HFFc6 (cell line): ENCODE measurements at regions not wholly inside any gene's neighbourhood (a gene's known extent, or its start where the extent isn't known, plus 50 kb on each side); places are given as distances from the start of the nearest gene placed in this dataset.

Source experiments
- DNase-seq: peaks from one replicate; pipeline ENCODE4 v3.0.0-alpha.2; 2018
- H3K27ac Mint-ChIP-seq: 2 replicates; pipeline ENCODE4 v1.8.0; 2020; ENCODE audit warnings: mild to moderate bottlenecking, mixed read lengths
- H3K27me3 Mint-ChIP-seq: 2 replicates; pipeline ENCODE4 v1.8.0; 2021; ENCODE audit warnings: mild to moderate bottlenecking, moderate library complexity, mixed read lengths; ENCODE audit not compliant: insufficient read depth
- H3K36me3 Mint-ChIP-seq: 2 replicates; pipeline ENCODE4 v1.8.0; 2021; ENCODE audit warnings: low read depth, mixed read lengths
- H3K4me1 Mint-ChIP-seq: 2 replicates; pipeline ENCODE4 v1.8.0; 2020; ENCODE audit warnings: low read depth, mixed read lengths
- H3K4me3 Mint-ChIP-seq: 2 replicates; pipeline ENCODE4 v1.8.0; 2020; ENCODE audit warnings: mild to moderate bottlenecking, moderate library complexity, mixed read lengths
- H3K9me3 Mint-ChIP-seq: 2 replicates; pipeline ENCODE4 v1.8.0; 2020; ENCODE audit warnings: mild to moderate bottlenecking, mixed read lengths
- CTCF ChIP-seq: fragments of 200-600 bp; sonication (generic); IDR thresholded peaks from 2 replicates; pipeline ENCODE4 v1.5.0; 2021; ENCODE audit warnings: antibody characterized with exemption, mild to moderate bottlenecking

- no peak for DNase-seq
- H3K27me3 Mint-ChIP-seq, result no peaks in the 10 kb centered on the region; the same call in 1 of the 2 replicates
- TF ChIP-seq CTCF, result no peak
- peaks cover 63% of the 10 kb centered on the region for H3K9me3 Mint-ChIP-seq
- no peak overlapping the region for H3K27ac Mint-ChIP-seq
- H3K4me1 Mint-ChIP-seq, result no peaks in the 10 kb centered on the region
- peaks cover 5% of the 10 kb centered on the region; the same call in 1 of the 2 replicates for H3K36me3 Mint-ChIP-seq
- no peak overlapping the region for H3K4me3 Mint-ChIP-seq
These were observed 236.5 kb downstream of the WDR11 start for GRCh38 chr10:121087688-121088087.

GRCh38 chr10:121088524-121088923 is 237.4 kb downstream of the WDR11 start:
- no peak for DNase-seq
- H3K36me3 Mint-ChIP-seq, result peaks cover 5% of the 10 kb centered on the region; the same call in 1 of the 2 replicates
- no peaks in the 10 kb centered on the region for H3K4me1 Mint-ChIP-seq
- H3K27ac Mint-ChIP-seq, result no peak overlapping the region
- no peak overlapping the region for H3K4me3 Mint-ChIP-seq
- peaks cover 65% of the 10 kb centered on the region for H3K9me3 Mint-ChIP-seq
- H3K27me3 Mint-ChIP-seq, result no peaks in the 10 kb centered on the region; the same call in 1 of the 2 replicates
- TF ChIP-seq CTCF, result no peak

GRCh38 chr10:121089434-121089833 is 238.3 kb downstream of the WDR11 start:
- H3K9me3 Mint-ChIP-seq, result peaks cover 60% of the 10 kb centered on the region
- no peak for TF ChIP-seq CTCF

GRCh38 chr10:121091961-121092719 is 241.0 kb downstream of the WDR11 start:
- H3K27ac Mint-ChIP-seq, result no peak overlapping the region
- no peak for TF ChIP-seq CTCF

More at GRCh38 chr10:121089434-121089833, 238.3 kb downstream of the WDR11 start:
- DNase-seq, result no peak
- Mint-ChIP-seq H3K4me1 (no peaks in the 10 kb centered on the region), H3K36me3 (peaks cover 5% of the 10 kb centered on the region; the same call in 1 of the 2 replicates), H3K27me3 (no peaks in the 10 kb centered on the region), H3K27ac (no peak overlapping the region), H3K4me3 (no peak overlapping the region)

GRCh38 chr10:121092720-121093095 is 241.5 kb downstream of the WDR11 start:
- H3K4me3 Mint-ChIP-seq, result no peak overlapping the region
- H3K27me3 Mint-ChIP-seq, result no peaks in the 10 kb centered on the region
- H3K27ac Mint-ChIP-seq, result no peak overlapping the region
- no peak for TF ChIP-seq CTCF
- H3K4me1 Mint-ChIP-seq, result no peaks in the 10 kb centered on the region
- no peak for DNase-seq
- peaks cover 67% of the 10 kb centered on the region for H3K9me3 Mint-ChIP-seq
- H3K36me3 Mint-ChIP-seq, result peaks cover 10% of the 10 kb centered on the region; the same call in 1 of the 2 replicates

More at GRCh38 chr10:121091961-121092719, 241.0 kb downstream of the WDR11 start:
- Mint-ChIP-seq H3K9me3 (peaks cover 70% of the 10 kb centered on the region), H3K4me1 (no peaks in the 10 kb centered on the region), H3K36me3 (peaks cover 10% of the 10 kb centered on the region; the same call in 1 of the 2 replicates), H3K4me3 (no peak overlapping the region), H3K27me3 (no peaks in the 10 kb centered on the region)
- DNase-seq, result no peak
